HG02970 (cell line): ENCODE measurements at regions not wholly inside any gene's neighbourhood (a gene's known extent, or its start where the extent isn't known, plus 50 kb on each side); places are given as distances from the start of the nearest gene placed in this dataset.
A peak's percentile ranks its signal among the peaks of the same experiment; 100 is the strongest.

Source experiments
- ATAC-seq: cut with Tn5 transposase; IDR thresholded peaks from one replicate; pipeline ENCODE4 v1.9.1; 2021; ENCODE audit warnings: mild to moderate bottlenecking, moderate library complexity, moderate number of reproducible peaks; ENCODE audit not compliant: unreplicated experiment, low FRiP score

GRCh38 chr5:35325836-35326235 lies 95.5 kb upstream of the PRLR start:
- ATAC-seq, result no peak

GRCh38 chr5:35324679-35325078 lies 94.4 kb upstream of the PRLR start:
- no peak for ATAC-seq

DNA sequence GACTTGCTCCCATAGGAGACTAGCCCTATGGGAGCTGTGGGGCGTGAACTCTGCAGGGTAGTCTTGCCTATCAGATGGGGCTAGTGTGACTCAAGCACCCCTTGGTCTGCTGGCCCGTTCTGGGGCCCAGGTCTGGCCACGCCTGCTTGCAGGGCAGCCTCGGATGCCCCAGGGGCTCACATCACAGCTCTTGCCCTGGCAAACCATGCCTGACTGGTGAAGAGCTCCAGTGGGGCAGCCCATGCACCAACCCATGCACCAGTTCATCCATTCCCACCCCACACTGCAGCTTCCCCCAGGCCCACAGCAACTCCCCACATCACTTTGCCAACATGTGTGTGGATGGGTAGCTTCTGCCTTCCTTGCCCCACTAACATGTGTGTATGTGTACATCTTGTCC lies 93.9 kb upstream of the PRLR start:
- no peak for ATAC-seq

DNA sequence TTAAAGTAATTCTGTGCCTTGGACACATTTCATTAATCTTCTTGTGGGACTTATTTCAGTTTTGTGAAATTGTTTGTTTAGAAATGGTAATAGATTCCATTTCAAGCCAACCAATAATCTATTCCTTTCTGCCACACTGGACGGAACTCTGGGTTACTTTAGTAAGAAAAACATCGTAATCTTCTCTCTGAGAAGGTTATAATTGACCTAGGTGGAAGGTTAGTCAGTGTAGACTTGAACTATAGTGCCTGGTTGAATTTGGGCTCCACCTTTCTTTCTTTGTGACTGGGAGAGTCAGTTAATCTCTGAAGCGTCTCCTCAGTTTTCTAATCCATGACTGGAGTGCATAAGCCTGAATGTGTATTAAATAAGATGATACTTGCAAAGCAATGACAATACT lies 89.7 kb upstream of the PRLR start:
- ATAC-seq, result peak; percentile 19

DNA sequence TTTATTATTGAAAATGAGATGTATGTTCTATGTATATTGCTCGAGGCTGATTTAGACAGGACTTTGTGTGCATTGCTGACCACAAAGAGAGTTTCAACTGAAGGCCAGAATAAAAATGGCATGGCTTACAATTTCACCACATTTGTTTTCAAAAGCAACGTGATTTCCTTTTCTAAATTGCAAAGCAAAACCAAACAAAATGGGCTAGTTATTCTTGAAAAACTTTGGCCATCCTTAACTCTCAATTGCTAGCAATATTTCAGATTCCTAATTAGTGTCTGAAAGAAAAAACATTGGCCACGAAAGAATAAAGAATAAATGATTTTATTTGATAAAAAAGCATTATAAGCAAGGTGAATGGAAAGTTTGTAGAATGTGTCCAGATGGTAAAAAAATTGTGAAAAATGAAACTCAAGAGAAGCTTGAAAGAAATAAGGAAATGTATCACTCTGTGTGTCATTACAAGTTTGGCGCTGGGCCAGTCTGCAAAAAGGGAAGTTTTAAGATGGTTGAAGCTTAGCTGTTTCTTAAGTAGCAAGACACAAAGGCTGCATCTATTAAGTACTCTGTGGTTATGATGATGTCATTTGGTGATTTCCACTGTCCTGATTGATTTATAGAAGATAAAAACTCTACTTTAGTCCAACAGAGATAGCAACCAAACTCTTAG lies 89.2 kb upstream of the PRLR start:
- ATAC-seq, result peak; percentile 98

- no peak for ATAC-seq
These were observed 87.3 kb upstream of the PRLR start for GRCh38 chr5:35317586-35317985.

DNA sequence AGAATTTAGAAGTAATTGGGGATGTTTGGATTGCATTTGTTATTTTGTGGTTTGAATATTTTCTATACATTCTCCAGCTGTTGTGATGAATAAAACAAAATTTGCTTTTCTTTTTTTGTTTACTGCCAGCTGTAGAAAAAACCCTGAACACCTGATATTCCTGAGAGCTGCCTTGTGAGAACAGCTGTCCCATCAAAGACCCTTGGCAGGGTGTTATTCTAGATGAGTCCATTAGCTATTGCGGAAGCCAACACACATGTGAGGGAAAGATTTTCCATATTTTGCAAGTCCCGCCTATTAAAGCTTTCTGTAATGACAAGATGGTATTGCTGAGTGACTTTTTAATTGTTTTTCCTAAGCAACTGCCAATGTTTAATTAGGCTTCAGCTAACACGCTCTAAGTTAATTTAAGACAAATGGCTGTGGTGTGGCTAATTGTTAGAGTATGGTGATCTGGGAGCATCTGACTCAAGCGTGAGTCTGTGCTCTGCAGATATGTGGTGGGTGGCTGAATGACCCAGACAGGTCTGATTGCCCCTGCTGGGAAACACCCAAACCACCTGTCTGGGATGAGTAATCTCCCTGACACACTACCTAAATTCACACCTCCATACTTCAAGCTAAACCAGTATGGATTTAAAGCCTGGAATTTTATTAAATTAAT lies 86.5 kb upstream of the PRLR start:
- ATAC-seq, result no peak

- no peak for ATAC-seq
These were observed 83.0 kb upstream of the PRLR start for GRCh38 chr5:35313291-35313690.

- no peak for ATAC-seq
These were observed 82.0 kb upstream of the PRLR start for GRCh38 chr5:35312267-35312666.

DNA sequence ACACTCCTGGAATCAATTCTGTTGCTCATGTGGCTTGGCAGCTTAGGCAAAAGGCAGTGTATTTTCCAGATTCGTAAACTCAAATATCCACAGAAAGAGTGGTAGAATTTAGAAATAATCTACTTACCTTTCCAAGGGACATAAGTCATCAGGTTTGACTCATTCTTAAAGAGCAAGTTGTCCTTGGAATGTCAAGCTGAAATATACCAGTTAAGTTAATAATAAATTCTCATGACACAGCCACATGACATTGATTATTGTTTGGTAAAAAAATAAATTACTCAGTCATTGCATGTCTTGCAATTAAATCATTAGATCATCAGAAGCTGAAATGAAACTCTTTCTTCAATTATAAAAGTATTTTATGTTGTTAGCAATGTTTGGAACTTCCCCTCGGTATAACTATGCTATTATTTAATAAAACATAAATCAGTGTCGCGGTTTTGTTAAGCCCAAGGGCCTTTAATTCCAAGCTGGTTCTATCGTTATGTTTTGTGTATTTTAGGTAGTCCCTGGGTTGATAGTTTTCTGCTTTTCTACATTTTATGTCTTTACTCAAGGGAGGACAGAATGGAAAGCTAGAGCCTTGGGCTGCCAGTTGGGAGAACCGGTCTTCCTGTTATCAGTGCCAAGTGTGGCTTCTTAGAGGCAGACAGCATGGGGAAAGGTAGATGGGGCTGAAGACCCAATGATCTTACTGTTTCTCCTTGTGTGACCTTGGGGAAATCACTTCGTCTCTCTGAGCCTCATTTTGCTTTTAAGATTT lies 79.3 kb upstream of the PRLR start:
- ATAC-seq, result no peak

DNA sequence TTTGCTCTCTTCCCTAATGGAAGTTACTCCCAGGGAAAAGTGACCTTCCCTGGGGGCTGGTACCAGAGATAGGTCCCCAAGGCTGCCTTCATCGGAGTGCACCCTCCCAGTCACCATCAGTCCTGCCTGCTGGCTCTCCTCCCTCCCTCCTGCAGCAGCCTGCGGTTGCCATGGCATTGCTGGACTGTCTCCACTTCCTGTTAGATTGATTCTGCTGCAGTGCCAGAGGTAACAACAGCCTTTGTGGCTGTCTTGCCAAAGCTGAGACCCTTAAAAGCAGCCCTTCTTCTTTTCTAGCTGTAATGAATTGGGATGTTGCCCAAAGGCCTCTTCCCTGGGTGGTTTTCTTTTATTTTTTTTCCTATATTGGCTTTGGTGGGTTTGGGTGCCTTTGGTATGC lies 78.1 kb upstream of the PRLR start:
- ATAC-seq, result no peak

DNA sequence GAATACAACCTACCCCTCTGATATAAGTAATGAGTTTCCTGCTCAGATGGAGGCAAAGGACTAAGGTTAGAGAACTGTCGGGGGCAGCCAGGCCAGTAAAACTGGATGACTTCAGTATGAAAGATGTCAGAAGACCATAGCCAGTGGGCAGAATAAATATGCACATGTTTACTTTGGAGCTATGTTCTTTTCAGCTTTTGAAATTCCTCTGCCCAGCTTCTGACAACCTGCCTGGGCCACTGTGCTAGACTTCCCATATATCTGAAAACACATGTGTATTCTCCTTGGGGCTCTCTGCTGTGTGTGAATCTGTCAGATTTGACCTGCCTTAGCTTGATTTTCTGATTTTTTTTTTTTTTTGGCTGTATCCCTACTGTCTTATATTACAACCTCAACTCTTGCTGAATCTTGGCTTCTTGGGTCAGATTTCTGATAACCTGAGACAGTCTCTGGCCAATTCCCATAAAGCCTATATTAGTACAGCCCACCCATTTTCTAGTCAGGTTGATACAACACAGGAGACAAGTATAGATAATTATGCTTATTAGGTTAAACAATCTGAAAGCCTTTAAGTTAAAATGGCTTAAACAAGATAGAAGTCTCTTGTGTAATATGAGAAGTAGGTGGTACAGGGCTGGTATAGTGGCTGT lies 76.6 kb upstream of the PRLR start:
- ATAC-seq, result no peak

DNA sequence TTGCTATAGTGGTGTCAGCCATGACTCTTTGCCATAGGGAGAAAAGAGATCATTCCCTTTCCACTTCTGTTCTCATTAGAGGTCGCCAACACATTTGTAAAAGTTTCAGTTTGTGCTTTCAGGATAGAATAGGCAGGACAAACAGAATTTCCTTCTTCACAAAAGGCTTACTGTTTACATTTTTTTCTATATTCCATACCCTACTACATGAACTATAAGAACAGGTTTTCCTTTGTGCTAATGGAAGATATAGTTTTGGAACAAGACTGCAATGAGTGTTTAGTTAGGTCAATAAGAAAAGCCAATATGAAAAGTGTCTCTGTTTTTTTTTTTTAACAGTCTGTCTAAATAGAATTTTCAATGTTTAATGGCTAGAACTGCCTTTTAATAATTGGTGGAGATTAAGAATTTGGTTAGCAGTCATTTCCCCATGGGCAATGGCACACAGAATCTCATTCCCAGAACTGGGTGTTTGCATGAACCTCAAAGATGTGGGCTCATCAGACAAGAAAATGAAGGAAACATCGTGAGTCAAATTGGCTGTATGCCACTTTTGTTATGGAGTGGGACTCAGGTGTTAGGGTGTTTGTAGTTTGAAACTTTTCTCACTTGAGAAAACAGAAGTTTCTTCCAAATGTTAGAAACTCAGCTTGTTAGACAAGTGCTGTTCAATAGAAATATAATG lies 75.2 kb upstream of the PRLR start:
- no peak for ATAC-seq

- no peak for ATAC-seq
These were observed 74.0 kb upstream of the PRLR start for GRCh38 chr5:35304291-35304690.

DNA sequence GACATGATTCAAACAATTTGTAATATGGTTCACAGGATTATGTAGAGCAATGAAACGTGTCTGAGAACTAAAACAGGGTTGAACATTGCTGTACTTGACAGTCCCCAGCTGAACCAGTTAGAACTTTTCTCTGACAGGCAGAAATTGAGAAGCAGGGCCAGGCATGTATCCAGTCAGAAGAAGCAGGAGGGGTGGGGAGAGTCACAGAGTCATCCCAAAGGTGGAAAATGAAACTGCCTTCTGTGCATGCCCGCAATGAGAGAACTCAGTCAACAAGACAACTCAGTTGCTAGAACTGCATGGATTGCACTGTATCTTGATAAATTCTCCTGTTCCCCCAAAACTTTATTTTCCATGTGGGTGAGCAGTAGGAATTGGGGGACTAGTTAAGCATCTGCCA lies 72.9 kb upstream of the PRLR start:
- ATAC-seq, result peak; percentile 42

- peak; percentile 86 for ATAC-seq
These were observed 72.3 kb upstream of the PRLR start for GRCh38 chr5:35302544-35302943.

- no peak for ATAC-seq
These were observed 67.5 kb upstream of the PRLR start for GRCh38 chr5:35297755-35298154.

- ATAC-seq, result no peak
These were observed 64.7 kb upstream of the PRLR start for GRCh38 chr5:35294976-35295375.

DNA sequence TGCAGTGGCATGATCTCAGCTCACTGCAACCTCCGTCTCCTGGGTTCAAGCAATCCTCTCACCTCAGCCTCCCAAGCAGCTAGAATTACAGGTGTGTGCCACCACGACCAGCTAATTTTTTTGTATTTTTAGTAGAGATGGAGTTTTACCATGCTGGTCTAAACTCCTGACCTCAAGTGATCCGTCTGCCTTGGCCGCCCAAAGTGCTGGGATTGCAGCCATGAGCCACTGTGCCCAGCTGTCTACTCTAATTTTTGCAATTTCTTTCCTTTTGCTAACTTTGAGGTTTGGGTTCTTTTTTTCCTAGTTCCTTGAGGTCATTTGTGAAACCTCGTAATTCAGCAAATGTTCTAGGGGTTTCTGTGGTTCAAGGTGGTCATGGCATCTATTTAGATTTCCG lies 63.7 kb upstream of the PRLR start:
- ATAC-seq, result no peak

DNA sequence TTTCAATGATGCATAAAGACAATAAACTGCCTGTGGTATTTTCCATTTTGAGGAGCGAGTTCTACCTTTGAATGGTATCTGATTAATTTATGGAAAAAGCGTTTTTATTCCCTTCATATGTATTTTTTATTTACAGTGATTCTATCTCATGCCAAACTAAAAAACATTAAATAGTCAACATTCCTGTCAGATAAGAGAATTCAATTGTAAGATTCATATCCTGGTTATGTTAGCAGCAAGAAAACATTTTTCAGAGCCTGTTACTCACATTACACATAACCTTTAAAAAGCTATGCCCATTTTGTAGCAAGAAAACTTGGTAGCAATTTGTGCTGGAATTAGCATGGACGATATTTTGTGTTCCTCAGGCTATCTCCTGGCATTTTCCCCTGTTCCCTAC lies 55.1 kb upstream of the PRLR start:
- no peak for ATAC-seq

DNA sequence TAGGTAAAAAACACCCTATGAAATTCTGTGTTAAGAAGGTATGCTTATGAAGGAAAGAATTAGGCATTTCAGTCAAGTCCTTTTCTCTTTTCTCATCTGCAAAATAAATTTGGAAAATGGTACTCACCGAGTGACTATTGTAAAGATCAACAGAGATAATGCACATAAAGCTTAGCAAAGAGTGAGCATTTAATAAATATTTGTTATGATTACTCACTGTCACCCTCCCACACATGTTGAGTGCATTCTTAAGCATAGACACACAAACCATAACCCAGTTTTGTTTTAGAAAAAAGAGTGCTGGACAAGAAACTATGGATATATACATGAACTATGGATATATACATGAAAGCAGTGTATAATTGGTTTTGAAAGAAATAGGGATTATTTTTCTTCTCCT lies 54.7 kb upstream of the PRLR start:
- no peak for ATAC-seq
